ENCODE measurements at regions not wholly inside any gene's neighbourhood (a gene's known extent, or its start where the extent isn't known, plus 50 kb on each side); places are given as distances from the start of the nearest gene placed in this dataset.
"Not testable (repeated sequence)": the region's sequence is repeated elsewhere in the genome, so short reads cannot be mapped to it uniquely, and the experiment has no call there.

- DNase-seq (ENCODE audit: low read depth) = no peak
Observed at GRCh38 chr11:26896719-26897118, 97.2 kb upstream of the FIBIN start.

GRCh38 chr11:26898799-26899198 is 95.1 kb upstream of the FIBIN start:
- DNase-seq (ENCODE audit: low read depth) = no peak

GRCh38 chr11:26901162-26901561 is 92.8 kb upstream of the FIBIN start:
- DNase-seq (ENCODE audit: low read depth) = peak; percentile 1

- DNase-seq (ENCODE audit: low read depth) = no peak
Observed at GRCh38 chr11:26904132-26904531, 89.8 kb upstream of the FIBIN start.

- DNase-seq (ENCODE audit: low read depth) = no peak
Observed at GRCh38 chr11:26904801-26905200, 89.1 kb upstream of the FIBIN start.

- DNase-seq (ENCODE audit: low read depth) = peak; percentile 45
Observed at GRCh38 chr11:26905368-26905767, 88.5 kb upstream of the FIBIN start.

- no peak for DNase-seq (ENCODE audit: low read depth)
Observed at GRCh38 chr11:26909515-26909914, 84.4 kb upstream of the FIBIN start.

- no peak for DNase-seq (ENCODE audit: low read depth)
Observed at GRCh38 chr11:26909991-26910591, 83.8 kb upstream of the FIBIN start.

GRCh38 chr11:26914968-26915367 is 78.9 kb upstream of the FIBIN start:
- DNase-seq (ENCODE audit: low read depth) = no peak

GRCh38 chr11:26916805-26917204 is 77.1 kb upstream of the FIBIN start:
- no peak for DNase-seq (ENCODE audit: low read depth)

- DNase-seq (ENCODE audit: low read depth) = no peak
Observed at GRCh38 chr11:26928582-26928981, 65.3 kb upstream of the FIBIN start.

GRCh38 chr11:26929806-26930517 is 64.0 kb upstream of the FIBIN start:
- no peak for DNase-seq (ENCODE audit: low read depth)

- peak; percentile 56 for DNase-seq (ENCODE audit: low read depth)
Observed at GRCh38 chr11:26930518-26931247, 63.2 kb upstream of the FIBIN start.

- DNase-seq (ENCODE audit: low read depth) = peak; percentile 68
Observed at GRCh38 chr11:26931248-26931631, 62.7 kb upstream of the FIBIN start.

GRCh38 chr11:26931881-26932280 is 62.0 kb upstream of the FIBIN start:
- DNase-seq (ENCODE audit: low read depth) = no peak

GRCh38 chr11:26936109-26936508 is 57.8 kb upstream of the FIBIN start:
- DNase-seq (ENCODE audit: low read depth) = no peak

GRCh38 chr11:26937386-26937785 is 56.5 kb upstream of the FIBIN start:
- DNase-seq (ENCODE audit: low read depth) = no peak

GRCh38 chr11:26940501-26940900 is 53.4 kb upstream of the FIBIN start:
- not testable (repeated sequence) for DNase-seq (ENCODE audit: low read depth)

GRCh38 chr11:26942356-26942755 is 51.6 kb upstream of the FIBIN start:
- DNase-seq (ENCODE audit: low read depth) = no peak

- no peak for DNase-seq (ENCODE audit: low read depth)
Observed at GRCh38 chr11:26943636-26944035, 50.3 kb upstream of the FIBIN start.

All from RPMI7951 (cell line).